BJ (cell line): ENCODE measurements at regions not wholly inside any gene's neighbourhood (a gene's known extent, or its start where the extent isn't known, plus 50 kb on each side); places are given as distances from the start of the nearest gene placed in this dataset.

Experiments used
- CTCF ChIA-PET: fragments of 350-600 bp; formaldehyde crosslinking; extraction: SDS; loops from one replicate; lab custom pipeline; 2021; ENCODE audit warnings: antibody characterized with exemption, inconsistent platforms; lab: Yijun Ruan, JAX
- POLR2A ChIA-PET: fragments of 300-600 bp; sonication (Branson Sonifier 250); formaldehyde crosslinking; extraction: SDS; loops from one replicate; lab custom pipeline; 2021; ENCODE audit warnings: antibody characterized with exemption; lab: Charles Lee
- DNase-seq: peaks from one replicate; pipeline ENCODE4 v3.0.0-alpha.2; 2011; ENCODE audit warnings: low read depth
- H3K27me3 ChIP-seq: 2 replicates; pipeline ENCODE4 v1.6.0; 2011; ENCODE audit warnings: low read length; ENCODE audit not compliant: control insufficient read depth, insufficient read depth
- H3K36me3 ChIP-seq: 2 replicates; pipeline ENCODE4 v1.5.1; 2011; ENCODE audit warnings: low read length; ENCODE audit not compliant: control insufficient read depth, insufficient read depth
- H3K4me3 ChIP-seq: 2 replicates; pipeline ENCODE4 v1.5.1; 2011; ENCODE audit warnings: low read depth, mild to moderate bottlenecking, control low read depth, low read length
- TF ChIP-seq, protein P1 (sequence below): IDR thresholded peaks from 2 replicates; pipeline ENCODE4 v1.5.1; 2011; ENCODE audit warnings: low read depth, mild to moderate bottlenecking, control low read depth, inconsistent platforms, low read length, moderate library complexity; ENCODE audit not compliant: insufficient read depth

GRCh38 chr2:120454654-120455385 is 108.9 kb downstream of the INHBB start:
- TF ChIP-seq, protein P1, sequence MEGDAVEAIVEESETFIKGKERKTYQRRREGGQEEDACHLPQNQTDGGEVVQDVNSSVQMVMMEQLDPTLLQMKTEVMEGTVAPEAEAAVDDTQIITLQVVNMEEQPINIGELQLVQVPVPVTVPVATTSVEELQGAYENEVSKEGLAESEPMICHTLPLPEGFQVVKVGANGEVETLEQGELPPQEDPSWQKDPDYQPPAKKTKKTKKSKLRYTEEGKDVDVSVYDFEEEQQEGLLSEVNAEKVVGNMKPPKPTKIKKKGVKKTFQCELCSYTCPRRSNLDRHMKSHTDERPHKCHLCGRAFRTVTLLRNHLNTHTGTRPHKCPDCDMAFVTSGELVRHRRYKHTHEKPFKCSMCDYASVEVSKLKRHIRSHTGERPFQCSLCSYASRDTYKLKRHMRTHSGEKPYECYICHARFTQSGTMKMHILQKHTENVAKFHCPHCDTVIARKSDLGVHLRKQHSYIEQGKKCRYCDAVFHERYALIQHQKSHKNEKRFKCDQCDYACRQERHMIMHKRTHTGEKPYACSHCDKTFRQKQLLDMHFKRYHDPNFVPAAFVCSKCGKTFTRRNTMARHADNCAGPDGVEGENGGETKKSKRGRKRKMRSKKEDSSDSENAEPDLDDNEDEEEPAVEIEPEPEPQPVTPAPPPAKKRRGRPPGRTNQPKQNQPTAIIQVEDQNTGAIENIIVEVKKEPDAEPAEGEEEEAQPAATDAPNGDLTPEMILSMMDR, result no peak
- Histone ChIP-seq H3K4me3 (no peak overlapping the region), H3K36me3 (no peaks in the 10 kb centered on the region), H3K27me3 (no peaks in the 10 kb centered on the region)
- ChIA-PET CTCF (interaction anchor here (1.0 kb wide), 1 partner anchor 11 kb away, joined by 3 read pairs; no protein-coding TSS in a partner anchor), POLR2A (no interaction called here)
- no peak for DNase-seq

DNA sequence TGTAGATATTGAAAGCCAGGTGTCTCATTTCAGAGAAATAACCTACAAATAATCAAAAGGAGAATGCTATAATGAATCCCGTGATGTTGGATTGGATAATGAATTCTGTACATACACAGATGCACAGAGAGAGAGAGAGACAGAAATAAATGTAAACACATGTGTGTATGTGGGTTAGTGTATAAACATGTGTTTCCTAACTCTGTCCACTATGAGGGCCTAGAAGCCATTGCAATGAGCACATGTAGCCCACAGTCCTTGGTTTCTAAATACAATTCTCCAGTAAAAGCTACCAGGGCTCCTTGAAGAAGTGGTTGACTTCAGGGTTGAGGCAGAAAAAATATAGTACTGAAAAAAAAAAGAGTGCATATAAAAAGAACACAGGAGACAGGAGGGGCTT is 109.5 kb downstream of the INHBB start:
- Histone ChIP-seq H3K36me3 (no peaks in the 10 kb centered on the region), H3K27me3 (no peaks in the 10 kb centered on the region), H3K4me3 (no peak overlapping the region)
- TF ChIP-seq, protein P1, result no peak
- no peak for DNase-seq
- ChIA-PET CTCF (interaction anchor here (1.0 kb wide), 1 partner anchor 11 kb away, joined by 3 read pairs; no protein-coding TSS in a partner anchor), POLR2A (no interaction called here)

DNA sequence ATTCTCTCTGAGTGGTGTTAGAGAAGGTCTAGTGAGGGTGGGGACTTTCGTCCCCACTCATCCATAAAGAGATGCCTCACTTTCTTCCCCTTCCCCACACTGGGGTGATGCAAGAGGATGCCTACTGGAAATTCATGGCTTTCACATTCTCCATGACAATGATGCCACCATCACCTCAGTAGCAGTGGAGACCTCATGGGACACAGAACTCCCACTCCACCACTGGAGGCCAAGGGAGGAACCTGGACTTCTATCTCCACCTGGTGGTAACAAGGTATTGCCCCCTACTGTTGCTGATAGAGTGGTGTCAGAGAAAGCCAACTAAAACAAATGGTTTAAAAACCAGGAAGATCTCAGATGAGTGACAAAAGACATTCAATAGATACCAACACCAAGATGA is 110.9 kb downstream of the INHBB start:
- H3K36me3 ChIP-seq, result no peaks in the 10 kb centered on the region
- ChIA-PET POLR2A (no interaction called here), CTCF (no interaction called here)
- H3K4me3 ChIP-seq, result no peak overlapping the region
- TF ChIP-seq, protein P1, result no peak
- DNase-seq, result no peak
- no peaks in the 10 kb centered on the region for H3K27me3 ChIP-seq

GRCh38 chr2:120460511-120460910 is 114.6 kb downstream of the INHBB start:
- ChIA-PET CTCF (no interaction called here), POLR2A (no interaction called here)
- no peak for DNase-seq
- no peaks in the 10 kb centered on the region for H3K36me3 ChIP-seq
- H3K27me3 ChIP-seq, result no peaks in the 10 kb centered on the region; the same call in 1 of the 2 replicates
- TF ChIP-seq, protein P1, result no peak
- no peak overlapping the region for H3K4me3 ChIP-seq

DNA sequence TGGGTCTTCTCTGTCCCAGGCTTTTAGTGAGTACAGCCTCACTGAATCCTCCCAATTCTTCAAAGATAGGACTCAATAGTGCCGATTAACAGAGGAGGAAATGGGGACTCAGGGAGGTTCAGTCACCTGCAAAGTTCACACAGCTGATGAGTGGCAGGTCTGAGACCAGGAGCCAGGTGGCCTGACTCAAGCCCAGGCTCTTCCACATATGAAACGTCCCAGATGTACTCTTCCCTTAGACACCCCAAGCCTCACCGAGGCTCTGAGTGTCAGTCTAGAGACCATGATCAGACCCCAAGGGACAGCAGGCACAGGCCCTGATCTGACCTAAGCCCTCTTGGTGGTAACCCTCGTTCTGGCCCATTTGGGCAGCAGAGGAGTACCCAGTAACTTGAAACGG is 115.2 kb downstream of the INHBB start:
- ChIA-PET CTCF (no interaction called here), POLR2A (no interaction called here)
- TF ChIP-seq, protein P1, result no peak
- no peaks in the 10 kb centered on the region; the same call in 1 of the 2 replicates for H3K27me3 ChIP-seq
- H3K4me3 ChIP-seq, result no peak overlapping the region
- no peak for DNase-seq
- no peaks in the 10 kb centered on the region for H3K36me3 ChIP-seq
